Testis (tissue), 2 donors: ENCODE measurements at regions not wholly inside any gene's neighbourhood (a gene's known extent, or its start where the extent isn't known, plus 50 kb on each side); places are given as distances from the start of the nearest gene placed in this dataset.

Source experiments
- CTCF ChIP-seq, 3 experiments: fragments of 450-650 bp in 2 of 3; fragments of 200-600 bp in 1 of 3; sonication (generic) in 1 of 3; IDR thresholded peaks; one replicate each; pipeline ENCODE4 v1.5.1; 2016 to 2019; ENCODE audit warnings: antibody characterized with exemption in 3 of 3, mild to moderate bottlenecking in 2 of 3, moderate library complexity in 1 of 3
- POLR2A ChIP-seq: fragments of 450-650 bp; IDR thresholded peaks from one replicate; pipeline ENCODE4 v1.6.1; 2017; ENCODE audit warnings: antibody characterized with exemption, mild to moderate bottlenecking, moderate library complexity

- TF ChIP-seq POLR2A (no peak), CTCF (IDR thresholded peaks at IDR 0.05) (no peak)
Measured at GRCh38 chr3:28624084-28624483, 275.5 kb upstream of the AZI2 start.
